IPS-20b (cell line): ENCODE measurements at regions not wholly inside any gene's neighbourhood (a gene's known extent, or its start where the extent isn't known, plus 50 kb on each side); places are given as distances from the start of the nearest gene placed in this dataset.

Source experiments
- H3K27ac ChIP-seq: one replicate; pipeline ENCODE4 v1.5.1; 2013; ENCODE audit warnings: low read length
- H3K27me3 ChIP-seq: 2 replicates; pipeline ENCODE4 v1.6.1; 2013; ENCODE audit warnings: mild to moderate bottlenecking, low read length, inconsistent platforms; ENCODE audit not compliant: insufficient read depth
- H3K36me3 ChIP-seq: 2 replicates; pipeline ENCODE4 v1.6.1; 2013; ENCODE audit warnings: low read depth, mild to moderate bottlenecking, inconsistent platforms, low read length, moderate library complexity; ENCODE audit not compliant: insufficient read depth
- H3K4me1 ChIP-seq: 2 replicates; pipeline ENCODE4 v1.6.1; 2013; ENCODE audit warnings: mild to moderate bottlenecking, control low read depth, inconsistent platforms, low read length, moderate library complexity; ENCODE audit not compliant: insufficient read depth
- H3K4me3 ChIP-seq: 2 replicates; pipeline ENCODE4 v1.5.1; 2013; ENCODE audit warnings: mild to moderate bottlenecking, low read length, inconsistent platforms
- H3K9ac ChIP-seq: 2 replicates; pipeline ENCODE4 v1.6.1; 2013; ENCODE audit warnings: low read depth, mild to moderate bottlenecking, inconsistent platforms, low read length, moderate library complexity
- H3K9me3 ChIP-seq: 2 replicates; pipeline ENCODE4 v1.6.1; 2013; ENCODE audit warnings: mild to moderate bottlenecking, low read depth, low read length, inconsistent platforms; ENCODE audit not compliant: insufficient read depth

DNA sequence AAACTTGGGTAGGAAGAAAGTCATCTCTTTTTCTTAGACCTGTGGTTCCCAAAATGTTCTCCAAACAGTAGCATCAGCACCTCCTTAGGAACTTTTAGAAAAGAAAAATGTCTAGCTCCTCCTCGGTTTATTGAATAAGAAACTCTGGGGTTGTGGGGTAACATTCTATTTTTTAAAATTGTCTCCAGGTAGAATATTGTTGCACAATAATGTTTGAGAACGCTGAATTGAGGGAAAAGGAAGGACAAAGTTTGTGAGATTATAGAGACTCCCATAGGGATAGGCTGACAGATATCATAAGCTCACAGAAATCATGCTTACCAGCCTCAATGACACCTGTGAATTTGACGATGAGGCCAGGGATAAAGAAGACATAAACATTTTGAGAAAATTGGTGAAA, 1199.0 kb upstream of the CDH6 start:
- no peak overlapping the region for H3K27ac ChIP-seq
- H3K9me3 ChIP-seq, result no peaks in the 10 kb centered on the region
- no peaks in the 10 kb centered on the region for H3K4me1 ChIP-seq
- H3K27me3 ChIP-seq, result no peaks in the 10 kb centered on the region
- H3K36me3 ChIP-seq, result no peaks in the 10 kb centered on the region
- no peak overlapping the region for H3K4me3 ChIP-seq
- no peak overlapping the region for H3K9ac ChIP-seq

DNA sequence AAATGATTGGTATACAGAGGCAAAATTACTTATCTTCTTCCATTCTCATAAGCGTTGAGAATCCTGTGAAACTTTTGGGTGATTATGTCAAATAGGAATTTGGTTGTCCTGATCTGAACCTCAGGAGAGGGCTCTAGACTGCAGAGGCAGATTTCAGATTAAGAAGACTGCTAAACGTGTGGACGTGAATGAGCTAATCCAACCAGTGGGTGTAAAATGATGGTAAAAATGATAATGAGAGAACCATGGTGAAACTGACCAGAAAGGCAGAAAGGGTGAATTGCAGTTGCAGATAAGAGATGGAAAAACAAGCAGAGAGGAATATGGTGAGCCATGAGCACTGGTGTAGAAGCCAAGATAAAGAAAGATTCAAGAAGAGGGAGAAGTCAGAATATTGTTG, 1200.2 kb upstream of the CDH6 start:
- Histone ChIP-seq H3K27ac (no peak overlapping the region), H3K9ac (no peak overlapping the region), H3K36me3 (no peaks in the 10 kb centered on the region), H3K9me3 (no peaks in the 10 kb centered on the region), H3K4me1 (no peaks in the 10 kb centered on the region), H3K27me3 (no peaks in the 10 kb centered on the region), H3K4me3 (no peak overlapping the region)

DNA sequence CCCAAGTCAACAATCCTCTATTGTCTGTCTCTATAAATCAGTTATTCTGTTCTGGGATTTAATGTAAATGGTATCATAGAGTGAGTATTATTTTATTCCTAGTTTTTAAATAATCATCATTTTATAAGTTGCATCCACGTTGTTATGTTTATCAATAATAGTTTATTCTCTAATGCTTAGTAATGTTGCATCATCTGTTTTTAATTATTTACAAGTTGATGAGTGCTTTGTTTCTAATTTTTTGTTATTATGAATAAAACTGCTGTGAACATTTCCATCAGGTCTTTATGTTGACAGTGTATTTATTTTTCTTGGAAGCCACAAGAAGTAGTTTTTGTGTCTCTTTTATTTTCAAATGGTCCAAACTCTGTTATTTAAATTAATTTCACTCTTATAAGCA, 1201.2 kb upstream of the CDH6 start:
- Histone ChIP-seq H3K4me1 (no peaks in the 10 kb centered on the region), H3K9me3 (no peaks in the 10 kb centered on the region), H3K36me3 (no peaks in the 10 kb centered on the region), H3K9ac (no peak overlapping the region), H3K27ac (no peak overlapping the region), H3K4me3 (no peak overlapping the region), H3K27me3 (no peaks in the 10 kb centered on the region)

DNA sequence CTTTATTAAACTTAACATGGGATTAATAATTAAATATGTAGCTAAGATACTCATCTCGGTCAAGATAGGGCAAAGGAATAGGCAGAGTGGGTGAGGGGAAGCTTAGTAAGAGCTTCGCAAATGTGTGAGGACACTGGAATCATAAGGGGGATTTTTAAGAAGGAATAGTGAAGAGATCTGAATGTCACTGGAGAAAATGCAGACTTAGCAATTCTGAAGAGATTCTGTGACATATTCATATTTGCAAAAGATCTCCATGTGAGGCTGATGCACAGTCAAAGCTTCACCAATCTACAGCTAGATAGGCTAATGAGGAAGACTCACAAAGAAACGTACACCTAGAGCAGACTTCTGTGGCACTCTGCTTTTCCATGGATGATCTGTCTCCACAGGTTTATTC, 1202.8 kb upstream of the CDH6 start:
- Histone ChIP-seq H3K9me3 (no peaks in the 10 kb centered on the region), H3K4me1 (no peaks in the 10 kb centered on the region), H3K4me3 (no peak overlapping the region), H3K36me3 (no peaks in the 10 kb centered on the region), H3K27me3 (no peaks in the 10 kb centered on the region), H3K9ac (no peak overlapping the region), H3K27ac (no peak overlapping the region)

DNA sequence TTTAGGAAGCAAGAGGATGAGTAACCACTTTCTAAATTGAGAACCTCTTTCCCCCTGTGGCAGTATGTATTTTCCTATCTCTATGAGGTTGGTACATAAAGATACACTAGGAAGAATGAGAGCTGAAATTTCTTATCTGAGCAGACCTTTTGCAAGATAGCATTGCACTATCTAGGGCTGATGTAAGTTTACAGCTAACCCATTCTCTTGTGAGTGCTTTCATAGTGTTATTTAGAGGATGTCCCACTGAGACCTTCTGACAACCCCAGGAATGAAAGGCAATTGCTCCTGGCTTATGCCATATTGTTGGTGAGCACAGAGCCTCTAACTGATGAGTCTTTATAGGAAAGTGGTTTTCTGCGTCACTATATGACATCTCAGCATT, 1209.3 kb upstream of the CDH6 start:
- Histone ChIP-seq H3K27ac (no peak overlapping the region), H3K36me3 (no peaks in the 10 kb centered on the region), H3K4me1 (peaks cover 17% of the 10 kb centered on the region; the same call in 1 of the 2 replicates), H3K9me3 (no peaks in the 10 kb centered on the region), H3K4me3 (no peak overlapping the region), H3K27me3 (no peaks in the 10 kb centered on the region), H3K9ac (no peak overlapping the region)

DNA sequence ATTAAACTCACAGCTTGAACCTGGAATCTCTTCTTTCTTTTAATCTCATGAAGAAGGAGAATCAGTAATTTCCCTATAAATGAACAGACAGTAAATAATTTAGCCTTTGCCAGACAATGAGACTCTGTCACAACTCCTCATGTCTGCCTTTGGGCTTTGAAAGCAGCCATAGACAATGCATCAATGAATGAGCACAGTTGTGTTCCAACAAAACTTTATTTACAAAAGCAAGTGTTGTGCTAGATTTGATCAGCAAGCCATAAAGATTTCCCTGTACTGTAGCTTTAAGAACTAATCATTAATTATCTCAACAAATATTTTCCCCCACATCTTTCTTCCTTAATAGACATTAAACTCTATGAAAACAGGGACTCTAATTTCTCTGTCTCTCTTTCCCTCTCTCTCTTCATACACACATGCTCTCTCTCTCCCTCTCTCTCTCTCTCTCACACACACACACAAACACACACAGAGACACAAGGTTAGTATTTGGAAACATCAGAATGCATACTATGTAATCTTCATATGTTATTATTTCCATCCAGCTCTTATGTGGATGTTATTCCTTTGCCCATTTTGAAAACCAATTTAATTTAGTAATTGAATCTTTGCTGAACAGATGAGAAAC, 1209.8 kb upstream of the CDH6 start:
- Histone ChIP-seq H3K36me3 (no peaks in the 10 kb centered on the region), H3K27me3 (no peaks in the 10 kb centered on the region), H3K4me1 (peaks cover 17% of the 10 kb centered on the region; the same call in 1 of the 2 replicates), H3K9me3 (no peaks in the 10 kb centered on the region), H3K4me3 (no peak overlapping the region), H3K9ac (no peak overlapping the region), H3K27ac (no peak overlapping the region)

DNA sequence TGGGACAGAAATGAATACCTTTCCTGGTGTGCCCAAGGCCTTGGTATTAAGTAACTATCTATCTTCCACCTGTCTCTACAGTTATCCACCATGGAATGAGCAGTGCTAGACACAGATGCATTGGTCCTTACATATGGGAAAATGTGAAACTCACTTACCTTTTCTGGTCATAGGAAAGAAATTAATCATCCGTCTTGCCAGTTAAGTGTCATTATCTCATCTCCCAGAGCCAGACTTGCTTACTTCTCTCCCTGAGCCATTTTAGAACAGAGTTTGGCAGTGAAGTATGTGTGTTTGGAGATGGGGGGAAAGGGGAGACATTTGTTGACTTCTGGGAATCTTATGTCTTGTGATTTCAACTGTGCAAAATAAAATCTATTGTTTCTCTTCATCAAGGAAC, 1211.0 kb upstream of the CDH6 start:
- no peak overlapping the region for H3K27ac ChIP-seq

DNA sequence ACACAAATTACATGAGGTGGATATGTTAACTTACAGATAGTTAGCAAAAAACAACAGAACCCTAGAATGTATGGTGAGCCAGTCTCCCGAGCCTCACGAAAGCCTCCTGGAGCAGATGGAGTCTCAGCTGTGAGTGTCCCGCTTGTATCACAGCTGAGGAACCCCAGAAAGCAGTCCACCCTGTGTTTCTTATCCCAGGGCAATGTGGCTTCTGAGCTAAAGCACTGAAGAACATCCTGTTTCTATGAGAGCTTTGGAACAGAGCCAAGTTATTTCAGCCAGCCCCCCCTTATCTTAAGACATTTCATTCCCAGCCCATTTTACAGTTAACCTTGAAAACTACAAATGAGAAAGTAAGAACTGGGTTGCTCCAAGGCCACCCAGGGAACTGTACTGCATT, 1220.9 kb upstream of the CDH6 start:
- Histone ChIP-seq H3K9me3 (no peaks in the 10 kb centered on the region), H3K4me3 (no peak overlapping the region), H3K4me1 (no peaks in the 10 kb centered on the region)

More for the DNA sequence above, 1211.0 kb upstream of the CDH6 start:
- peaks cover 17% of the 10 kb centered on the region; the same call in 1 of the 2 replicates for H3K4me1 ChIP-seq
- H3K4me3 ChIP-seq, result no peak overlapping the region
- H3K27me3 ChIP-seq, result no peaks in the 10 kb centered on the region
- no peak overlapping the region for H3K9ac ChIP-seq
- no peaks in the 10 kb centered on the region for H3K36me3 ChIP-seq
- no peaks in the 10 kb centered on the region for H3K9me3 ChIP-seq

DNA sequence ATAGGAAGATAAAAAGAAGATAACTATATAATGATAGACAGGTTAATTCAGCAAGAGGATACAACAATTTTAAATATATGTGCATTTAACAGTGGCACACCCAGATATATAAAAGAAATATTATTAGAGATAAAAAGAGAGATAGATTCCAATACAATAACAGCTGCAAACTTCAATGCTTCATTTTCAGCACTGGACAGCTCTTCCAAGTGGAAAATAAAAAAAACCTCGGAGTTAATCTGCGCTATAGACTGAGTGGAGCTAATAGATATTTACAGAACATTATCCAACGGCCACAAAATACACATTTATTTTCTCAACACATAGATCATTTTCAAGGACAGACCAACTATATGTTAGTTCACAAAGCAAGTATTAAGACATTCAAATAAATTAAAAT, 1229.5 kb upstream of the CDH6 start:
- H3K27ac ChIP-seq, result no peak overlapping the region
- H3K9me3 ChIP-seq, result no peaks in the 10 kb centered on the region
- H3K4me3 ChIP-seq, result no peak overlapping the region
- no peak overlapping the region for H3K9ac ChIP-seq
- H3K36me3 ChIP-seq, result no peaks in the 10 kb centered on the region
- H3K27me3 ChIP-seq, result no peaks in the 10 kb centered on the region
- H3K4me1 ChIP-seq, result no peaks in the 10 kb centered on the region

More for the DNA sequence above, 1220.9 kb upstream of the CDH6 start:
- H3K27ac ChIP-seq, result no peak overlapping the region
- no peak overlapping the region for H3K9ac ChIP-seq
- no peaks in the 10 kb centered on the region for H3K36me3 ChIP-seq
- H3K27me3 ChIP-seq, result no peaks in the 10 kb centered on the region

DNA sequence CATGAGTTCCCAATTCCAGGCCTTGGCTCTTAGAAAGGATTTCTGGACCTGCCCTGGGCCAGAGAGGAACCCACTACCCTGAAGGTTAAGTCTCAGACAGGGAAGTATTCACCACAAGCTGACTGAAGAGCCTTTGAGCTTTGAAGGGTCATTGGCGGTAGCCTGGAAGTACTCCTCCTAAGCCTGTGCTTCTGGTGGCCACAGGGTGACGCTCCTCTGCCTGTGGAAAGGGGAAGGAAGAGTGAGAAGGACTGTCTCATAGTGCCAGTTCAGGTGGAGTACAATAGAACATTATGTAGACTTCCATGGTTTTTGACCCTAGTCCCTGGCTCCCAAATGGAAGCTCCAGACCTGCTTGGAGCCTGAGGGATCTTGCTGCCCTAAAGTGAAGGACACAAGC, 1233.2 kb upstream of the CDH6 start:
- Histone ChIP-seq H3K27me3 (no peaks in the 10 kb centered on the region), H3K4me1 (no peaks in the 10 kb centered on the region), H3K36me3 (no peaks in the 10 kb centered on the region), H3K9me3 (no peaks in the 10 kb centered on the region), H3K27ac (no peak overlapping the region), H3K4me3 (no peak overlapping the region), H3K9ac (no peak overlapping the region)

DNA sequence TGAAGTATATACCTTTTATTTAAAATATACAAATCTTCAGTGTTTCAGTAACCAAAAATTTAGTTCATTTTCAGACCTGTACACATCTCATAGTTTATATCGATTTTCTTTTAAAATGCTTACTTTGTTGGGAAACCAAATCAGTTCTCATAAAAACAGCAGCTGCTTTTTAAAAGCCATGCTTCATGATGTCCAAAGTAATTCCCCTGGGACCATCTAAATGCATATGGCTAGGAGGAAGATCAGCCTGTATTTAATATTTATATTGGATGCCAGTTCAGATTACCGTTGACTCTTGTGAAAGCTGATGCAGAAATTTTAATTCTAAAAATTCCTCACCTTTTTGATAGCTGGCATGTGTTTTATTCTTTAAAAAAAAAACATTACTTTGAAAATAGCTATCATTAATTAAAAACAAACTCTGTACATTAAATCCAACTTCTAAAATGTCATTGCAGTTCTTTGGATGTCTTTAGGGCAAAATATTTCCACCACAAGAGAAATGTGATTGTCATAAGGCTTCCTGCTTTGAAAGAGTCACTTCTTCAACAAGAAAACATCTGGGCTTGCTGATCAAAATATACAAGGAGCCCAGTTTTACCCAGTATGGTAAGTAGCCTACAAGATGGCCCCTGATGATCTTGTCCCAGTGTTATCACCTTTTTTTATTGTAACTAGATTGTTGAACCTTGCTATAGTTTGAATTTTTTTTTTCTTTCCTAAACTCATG, 1242.9 kb upstream of the CDH6 start:
- H3K27ac ChIP-seq, result no peak overlapping the region
- no peaks in the 10 kb centered on the region for H3K9me3 ChIP-seq
- no peak overlapping the region for H3K4me3 ChIP-seq
- H3K9ac ChIP-seq, result no peak overlapping the region
- no peaks in the 10 kb centered on the region; the same call in 1 of the 2 replicates for H3K4me1 ChIP-seq
- H3K36me3 ChIP-seq, result no peaks in the 10 kb centered on the region
- H3K27me3 ChIP-seq, result no peaks in the 10 kb centered on the region

DNA sequence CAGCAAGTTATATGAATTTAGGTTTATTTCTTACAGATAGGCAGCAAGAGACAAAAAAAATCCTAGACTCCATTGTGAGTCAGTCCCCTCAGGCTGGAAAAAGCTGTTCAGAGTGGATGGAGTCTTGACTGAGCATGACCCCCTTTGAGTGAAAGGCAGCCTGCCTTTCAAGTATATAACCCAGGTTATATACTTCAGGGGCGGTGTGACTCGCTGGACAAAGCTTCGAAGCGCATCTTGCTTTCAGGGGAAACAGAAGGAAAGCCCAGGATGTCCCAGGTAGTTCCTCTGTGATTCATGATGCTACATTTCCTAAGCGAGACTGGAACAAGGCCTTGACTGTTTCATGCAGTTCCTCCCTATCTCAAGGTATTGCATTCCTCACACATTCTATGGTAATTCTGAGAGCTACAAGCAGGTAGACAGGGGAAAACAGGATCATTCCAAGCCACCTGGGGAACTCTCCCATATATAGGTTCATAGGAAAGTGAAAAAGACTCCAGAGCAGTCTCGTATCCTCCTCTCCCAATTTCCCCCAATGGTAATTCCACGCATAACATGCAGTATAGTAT, 1244.1 kb upstream of the CDH6 start:
- no peaks in the 10 kb centered on the region for H3K36me3 ChIP-seq
- H3K27me3 ChIP-seq, result no peaks in the 10 kb centered on the region
- no peak overlapping the region for H3K9ac ChIP-seq
- H3K4me3 ChIP-seq, result no peak overlapping the region
- H3K27ac ChIP-seq, result no peak overlapping the region
- no peaks in the 10 kb centered on the region; the same call in 1 of the 2 replicates for H3K4me1 ChIP-seq
- H3K9me3 ChIP-seq, result no peaks in the 10 kb centered on the region
